ENCODE measurements at regions not wholly inside any gene's neighbourhood (a gene's known extent, or its start where the extent isn't known, plus 50 kb on each side); places are given as distances from the start of the nearest gene placed in this dataset.

DNA sequence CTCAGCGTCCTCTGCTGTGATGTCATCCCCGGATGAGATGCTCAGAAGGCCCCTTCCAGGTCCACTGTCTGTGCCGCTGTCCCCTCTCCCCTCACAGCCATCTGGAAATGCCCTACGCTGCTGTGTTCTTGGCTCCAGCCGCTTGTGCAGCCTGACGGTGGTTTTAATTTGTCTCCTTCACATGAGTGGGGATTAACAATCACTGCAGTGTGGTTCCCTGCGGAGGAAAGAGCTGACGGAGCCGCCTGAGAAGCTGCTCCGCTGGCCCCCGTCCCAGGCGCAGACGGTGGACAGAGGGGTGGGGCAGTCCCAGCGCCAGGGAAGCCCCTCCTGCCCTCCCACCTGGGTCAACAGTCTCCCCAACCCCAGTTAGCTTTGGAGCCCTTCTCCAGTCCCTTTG, 67.5 kb upstream of the PHF21B start:
- H2AFZ ChIP-seq (ENCODE audit: control insufficient read depth, low read length), result no peak overlapping the region
- H3K9me3 ChIP-seq (ENCODE audit: control insufficient read depth, low read depth, low read length), result peaks cover 2% of the 10 kb centered on the region
- H3K79me2 ChIP-seq (ENCODE audit: control insufficient read depth, insufficient read depth, low read length), result no peaks in the 10 kb centered on the region
- H3K4me3 ChIP-seq (ENCODE audit: control insufficient read depth in 2 of 3, extremely low read depth in 1 of 3, insufficient read depth in 2 of 3, low read depth in 1 of 3, low read length in 3 of 3), result no peak overlapping the region
- no peak overlapping the region for H3K9ac ChIP-seq (ENCODE audit: control insufficient read depth, extremely low read depth, insufficient read depth, low read length)
- dilution Hi-C loops (cut with MboI; ENCODE audit: extremely low pct_ligation_motif_present, low sequenced_read_pairs), result no loop called here
- DNase-seq (ENCODE audit: low read depth, low spot score) (no peak), FAIRE-seq (no peak)
- no peaks in the 10 kb centered on the region for H4K20me1 ChIP-seq (ENCODE audit: control insufficient read depth, extremely low read depth, insufficient read depth, low read length)
- TF ChIP-seq, protein P1, sequence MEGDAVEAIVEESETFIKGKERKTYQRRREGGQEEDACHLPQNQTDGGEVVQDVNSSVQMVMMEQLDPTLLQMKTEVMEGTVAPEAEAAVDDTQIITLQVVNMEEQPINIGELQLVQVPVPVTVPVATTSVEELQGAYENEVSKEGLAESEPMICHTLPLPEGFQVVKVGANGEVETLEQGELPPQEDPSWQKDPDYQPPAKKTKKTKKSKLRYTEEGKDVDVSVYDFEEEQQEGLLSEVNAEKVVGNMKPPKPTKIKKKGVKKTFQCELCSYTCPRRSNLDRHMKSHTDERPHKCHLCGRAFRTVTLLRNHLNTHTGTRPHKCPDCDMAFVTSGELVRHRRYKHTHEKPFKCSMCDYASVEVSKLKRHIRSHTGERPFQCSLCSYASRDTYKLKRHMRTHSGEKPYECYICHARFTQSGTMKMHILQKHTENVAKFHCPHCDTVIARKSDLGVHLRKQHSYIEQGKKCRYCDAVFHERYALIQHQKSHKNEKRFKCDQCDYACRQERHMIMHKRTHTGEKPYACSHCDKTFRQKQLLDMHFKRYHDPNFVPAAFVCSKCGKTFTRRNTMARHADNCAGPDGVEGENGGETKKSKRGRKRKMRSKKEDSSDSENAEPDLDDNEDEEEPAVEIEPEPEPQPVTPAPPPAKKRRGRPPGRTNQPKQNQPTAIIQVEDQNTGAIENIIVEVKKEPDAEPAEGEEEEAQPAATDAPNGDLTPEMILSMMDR (optimal IDR thresholded peaks at IDR 0.05 in 1 of 3, IDR thresholded peaks at IDR 0.05 in 1 of 3, conservative IDR thresholded peaks at IDR 0.05 in 1 of 3; ENCODE audit: extremely low read depth in 1 of 3, insufficient read depth in 2 of 3, low read length in 3 of 3), result no peak
- no peak for TF ChIP-seq EZH2 (IDR thresholded peaks at IDR 0.05; ENCODE audit: low read length)
- no peak overlapping the region for H3K27ac ChIP-seq (ENCODE audit: control insufficient read depth, insufficient read depth, low read length)
- peaks cover 12% of the 10 kb centered on the region for H3K4me1 ChIP-seq (ENCODE audit: control insufficient read depth, extremely low read depth, insufficient read depth, low read length)
- H3K27me3 ChIP-seq (ENCODE audit: control insufficient read depth, extremely low read depth, insufficient read depth, low read length), result peaks cover 19% of the 10 kb centered on the region
- H3K4me2 ChIP-seq (ENCODE audit: control insufficient read depth, extremely low read depth, insufficient read depth, low read depth, low read length), result no peak overlapping the region
- no peaks in the 10 kb centered on the region for H3K9me1 ChIP-seq (ENCODE audit: control insufficient read depth, extremely low read depth, insufficient read depth, low read length)
- H3K36me3 ChIP-seq (ENCODE audit: control insufficient read depth in 2 of 2, extremely low read depth in 1 of 2, insufficient read depth in 2 of 2, low read length in 2 of 2), result no peaks in the 10 kb centered on the region

DNA sequence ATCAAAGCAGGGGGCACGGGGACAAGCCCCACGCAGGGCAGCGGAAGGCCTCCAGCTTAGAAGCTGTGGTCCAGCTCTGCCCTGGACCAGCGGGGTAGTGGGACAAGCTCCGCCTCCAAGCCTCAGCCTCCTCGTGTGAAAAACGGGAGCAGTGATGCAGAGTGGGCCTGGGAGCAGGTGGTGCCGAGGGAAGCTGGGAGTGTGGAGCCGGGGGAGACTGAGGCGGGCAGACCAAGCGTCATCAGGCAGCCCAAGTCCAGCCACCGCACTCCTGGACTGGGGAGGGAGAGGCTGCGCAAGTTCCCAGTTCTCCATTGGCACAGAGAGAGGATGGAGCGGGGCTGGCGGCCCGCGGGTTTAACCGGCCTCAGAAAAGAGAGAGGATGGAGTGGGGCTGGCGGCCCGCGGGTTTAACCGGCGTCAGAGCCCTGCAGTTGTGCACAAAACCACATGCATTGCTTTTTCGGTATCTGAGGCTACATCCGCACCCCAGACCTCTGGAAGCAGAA, 68.1 kb upstream of the PHF21B start:
- peaks cover 2% of the 10 kb centered on the region for H3K9me3 ChIP-seq (ENCODE audit: control insufficient read depth, low read depth, low read length)
- H3K36me3 ChIP-seq (ENCODE audit: control insufficient read depth in 2 of 2, extremely low read depth in 1 of 2, insufficient read depth in 2 of 2, low read length in 2 of 2), result no peaks in the 10 kb centered on the region
- DNase-seq (ENCODE audit: low read depth, low spot score) (no peak), FAIRE-seq (no peak)
- peaks cover 7% of the 10 kb centered on the region for H3K4me1 ChIP-seq (ENCODE audit: control insufficient read depth, extremely low read depth, insufficient read depth, low read length)
- H4K20me1 ChIP-seq (ENCODE audit: control insufficient read depth, extremely low read depth, insufficient read depth, low read length), result no peaks in the 10 kb centered on the region
- no peaks in the 10 kb centered on the region for H3K9me1 ChIP-seq (ENCODE audit: control insufficient read depth, extremely low read depth, insufficient read depth, low read length)
- no peak overlapping the region for H3K4me3 ChIP-seq (ENCODE audit: control insufficient read depth in 2 of 3, extremely low read depth in 1 of 3, insufficient read depth in 2 of 3, low read depth in 1 of 3, low read length in 3 of 3)
- dilution Hi-C loops (cut with MboI; ENCODE audit: extremely low pct_ligation_motif_present, low sequenced_read_pairs), result no loop called here
- no peaks in the 10 kb centered on the region for H3K79me2 ChIP-seq (ENCODE audit: control insufficient read depth, insufficient read depth, low read length)
- H3K27ac ChIP-seq (ENCODE audit: control insufficient read depth, insufficient read depth, low read length), result no peak overlapping the region
- H3K9ac ChIP-seq (ENCODE audit: control insufficient read depth, extremely low read depth, insufficient read depth, low read length), result no peak overlapping the region
- H2AFZ ChIP-seq (ENCODE audit: control insufficient read depth, low read length), result no peak overlapping the region
- peaks cover 19% of the 10 kb centered on the region for H3K27me3 ChIP-seq (ENCODE audit: control insufficient read depth, extremely low read depth, insufficient read depth, low read length)
- no peak overlapping the region for H3K4me2 ChIP-seq (ENCODE audit: control insufficient read depth, extremely low read depth, insufficient read depth, low read depth, low read length)
- TF ChIP-seq EZH2 (IDR thresholded peaks at IDR 0.05; ENCODE audit: low read length), result no peak
- TF ChIP-seq, protein P1 (optimal IDR thresholded peaks at IDR 0.05 in 1 of 3, IDR thresholded peaks at IDR 0.05 in 1 of 3, conservative IDR thresholded peaks at IDR 0.05 in 1 of 3; ENCODE audit: extremely low read depth in 1 of 3, insufficient read depth in 2 of 3, low read length in 3 of 3), result no peak

All from keratinocyte (primary cell).